Stimulated activated CD4-positive, alpha-beta T cell treated with anti-CD3 and anti-CD28 coated beads, Interleukin-12 subunit alpha, Interleukin-12 subunit beta, amount 100 ng/mL, for 24 hours (primary cell): ENCODE measurements at regions not wholly inside any gene's neighbourhood (a gene's known extent, or its start where the extent isn't known, plus 50 kb on each side); places are given as distances from the start of the nearest gene placed in this dataset.
A peak's percentile ranks its signal among the peaks of the same experiment; 100 is the strongest.
"Not testable (repeated sequence)": the region's sequence is repeated elsewhere in the genome, so short reads cannot be mapped to it uniquely, and the experiment has no call there.

Experiments used
- DNase-seq, 2 experiments: peaks; one replicate each; pipeline ENCODE4 v3.0.0-alpha.2; 2020; ENCODE audit warnings: low read depth in 2 of 2

- no peak for DNase-seq
Observed at GRCh38 chr5:174984863-174985262, 260.5 kb downstream of the MSX2 start.

- no peak for DNase-seq
Observed at GRCh38 chr5:174982485-174982884, 258.1 kb downstream of the MSX2 start.

- no peak for DNase-seq
Observed at GRCh38 chr5:174981416-174981815, 257.0 kb downstream of the MSX2 start.

GRCh38 chr5:174980952-174981351, 256.6 kb downstream of the MSX2 start:
- DNase-seq: no peak

GRCh38 chr5:174972291-174972690, 247.9 kb downstream of the MSX2 start:
- no peak for DNase-seq

GRCh38 chr5:174971210-174971609, 246.8 kb downstream of the MSX2 start:
- DNase-seq: no peak

GRCh38 chr5:174970502-174970901, 246.1 kb downstream of the MSX2 start:
- DNase-seq: no peak

GRCh38 chr5:174953871-174954270, 229.5 kb downstream of the MSX2 start:
- no peak for DNase-seq

GRCh38 chr5:174951151-174951780, 226.9 kb downstream of the MSX2 start:
- DNase-seq: peak; percentile 24 to 27

GRCh38 chr5:174947548-174947947, 223.2 kb downstream of the MSX2 start:
- DNase-seq: no peak

- DNase-seq: no peak
Observed at GRCh38 chr5:174945853-174946252, 221.5 kb downstream of the MSX2 start.

GRCh38 chr5:174943785-174944184, 219.4 kb downstream of the MSX2 start:
- no peak for DNase-seq

GRCh38 chr5:174943002-174943401, 218.6 kb downstream of the MSX2 start:
- not testable (repeated sequence) for DNase-seq

GRCh38 chr5:174937201-174938123, 213.1 kb downstream of the MSX2 start:
- DNase-seq: no peak

GRCh38 chr5:174935854-174936474, 211.6 kb downstream of the MSX2 start:
- DNase-seq: peak in 1 of 2 experiments; percentile 39

- DNase-seq: not testable (repeated sequence)
Observed at GRCh38 chr5:174931033-174931432, 206.7 kb downstream of the MSX2 start.

GRCh38 chr5:174925586-174925985, 201.2 kb downstream of the MSX2 start:
- no peak for DNase-seq

- no peak for DNase-seq
Observed at GRCh38 chr5:174922955-174923354, 198.6 kb downstream of the MSX2 start.

- no peak for DNase-seq
Observed at GRCh38 chr5:174920906-174921550, 196.6 kb downstream of the MSX2 start.

GRCh38 chr5:174919351-174919750, 195.0 kb downstream of the MSX2 start:
- DNase-seq: no peak

GRCh38 chr5:174918655-174919054, 194.3 kb downstream of the MSX2 start:
- DNase-seq: no peak

- no peak for DNase-seq
Observed at GRCh38 chr5:174917976-174918554, 193.7 kb downstream of the MSX2 start.
